Esophagus muscularis mucosa (tissue), 4 donors: ENCODE measurements at regions not wholly inside any gene's neighbourhood (a gene's known extent, or its start where the extent isn't known, plus 50 kb on each side); places are given as distances from the start of the nearest gene placed in this dataset.

Experiments
- DNase-seq: peaks from one replicate; pipeline ENCODE4 v3.0.0-alpha.2; 2017; ENCODE audit errors: extremely low spot score
- H3K27ac ChIP-seq, 4 donors: fragments of 200-600 bp; sonication (generic); replicated peaks in 1 of 4; 1 replicate in 3 of 4; 2 replicates in 1 of 4; pipeline ENCODE4 v1.5.1; 2016 to 2019; ENCODE audit warnings: mild to moderate bottlenecking in 1 of 4
- H3K27me3 ChIP-seq, 4 donors: fragments of 200-600 bp; sonication (generic); one replicate each; pipeline versions ENCODE4 v1.5.1 to v1.6.0; 2016 to 2019
- H3K36me3 ChIP-seq, 4 donors: fragments of 200-600 bp; sonication (generic); one replicate each; pipeline ENCODE4 v1.5.1; 2016 to 2019
- H3K4me1 ChIP-seq, 4 donors: fragments of 200-600 bp; sonication (generic); one replicate each; pipeline ENCODE4 v1.5.1; 2016 to 2019
- H3K4me3 ChIP-seq, 4 donors: fragments of 200-600 bp; sonication (generic); 1 replicate in 2 of 4; 2 replicates in 2 of 4; pipeline ENCODE4 v1.5.1; 2016 to 2019; ENCODE audit warnings: mild to moderate bottlenecking in 4 of 4, moderate library complexity in 1 of 4
- H3K9me3 ChIP-seq, 4 donors: fragments of 200-600 bp; sonication (generic); 1 replicate in 3 of 4; 2 replicates in 1 of 4; pipeline ENCODE4 v1.5.1; 2016 to 2019
- CTCF ChIP-seq, 3 experiments: fragments of 200-600 bp in 2 of 3; fragments of 450-650 bp in 1 of 3; sonication (generic) in 2 of 3; IDR thresholded peaks; one replicate each; pipeline ENCODE4 v1.5.1; 2017 to 2019; ENCODE audit warnings: antibody characterized with exemption in 3 of 3, mild to moderate bottlenecking in 2 of 3, moderate library complexity in 1 of 3
- EP300 ChIP-seq: sonication (generic); formaldehyde crosslinking; IDR thresholded peaks from one replicate; pipeline ENCODE4 v1.6.1; 2017; ENCODE audit warnings: antibody characterized with exemption
- POLR2A ChIP-seq: fragments of 450-650 bp; IDR thresholded peaks from one replicate; pipeline ENCODE4 v1.6.1; 2017; ENCODE audit warnings: antibody characterized with exemption, moderate library complexity, mild to moderate bottlenecking, low read depth
- POLR2AphosphoS5 ChIP-seq, 2 donors: sonication (generic); formaldehyde crosslinking; IDR thresholded peaks; one replicate each; pipeline ENCODE4 v1.6.1; 2017; ENCODE audit warnings: antibody characterized with exemption in 2 of 2
- WGBS: methylation state at CpG from one replicate; pipeline ENCODE4 v1.1.5; 2018; 5-methylcytosine and 5-hydroxymethylcytosine counted together
- intact Hi-C: fragments of 100-400 bp; cut with DNase I; formaldehyde crosslinking; loops from one replicate; pipeline ENCODE4 v1.15.1; 2023

DNA sequence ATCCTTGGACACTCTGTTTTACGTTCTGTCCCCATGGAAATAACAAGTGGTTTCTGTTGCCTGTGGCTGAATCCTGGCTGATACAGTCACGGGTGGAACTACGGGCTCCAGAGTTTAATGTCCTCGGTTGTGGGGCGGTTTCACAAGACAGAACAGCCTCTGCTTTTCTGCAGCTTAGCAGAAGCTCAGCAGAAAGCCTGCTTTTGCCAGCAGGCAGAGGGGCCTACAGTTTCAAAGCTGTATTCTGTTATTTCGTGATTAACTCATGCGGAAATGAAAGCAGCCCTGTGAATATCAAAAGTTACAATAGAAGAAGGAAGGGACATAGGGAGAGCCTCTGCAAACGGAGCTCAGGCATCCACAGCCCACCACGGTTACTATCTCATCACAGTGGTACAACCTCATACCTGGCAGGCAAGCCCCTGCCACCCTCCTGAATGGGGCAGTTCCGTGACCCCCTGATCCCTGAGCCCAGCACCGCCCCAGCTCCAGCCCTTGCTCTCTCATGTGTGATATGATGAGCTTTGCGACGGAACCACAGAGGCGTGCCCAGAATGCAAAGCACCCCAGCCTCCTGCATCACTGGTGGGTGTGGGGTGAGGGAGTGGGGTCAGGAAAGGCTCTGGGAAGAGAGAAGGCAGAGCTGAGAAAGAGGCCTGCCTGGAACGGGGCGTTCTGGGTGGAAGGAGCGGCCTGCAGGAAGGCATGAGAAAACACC, 360.6 kb downstream of the BRD1 start:
- intact Hi-C loops: no loop called here
- TF ChIP-seq POLR2AphosphoS5 (IDR thresholded peaks at IDR 0.05) (no peak), CTCF (IDR thresholded peaks at IDR 0.05) (no peak), EP300 (no peak), POLR2A (no peak)
- DNase-seq: no peak
- 76% methylated on average over 13 of the region's 17 CpGs for WGBS
- no peaks in the 10 kb centered on the region for H3K9me3 ChIP-seq
- H3K4me3 ChIP-seq: no peak overlapping the region
- H3K27me3 ChIP-seq: peaks cover 0 to 77% (median 0%) of the 10 kb centered on the region in 4 donors
- no peaks in the 10 kb centered on the region for H3K36me3 ChIP-seq
- no peaks in the 10 kb centered on the region for H3K4me1 ChIP-seq
- H3K27ac ChIP-seq: no peak overlapping the region

GRCh38 chr22:49464037-49464436, 363.6 kb downstream of the BRD1 start:
- Histone ChIP-seq H3K27me3 (peaks cover 0 to 64% (median 0%) of the 10 kb centered on the region in 4 donors), H3K27ac (no peak overlapping the region), H3K9me3 (no peaks in the 10 kb centered on the region), H3K36me3 (no peaks in the 10 kb centered on the region), H3K4me3 (no peak overlapping the region), H3K4me1 (no peaks in the 10 kb centered on the region)
- no peak for TF ChIP-seq POLR2A
- no peak for TF ChIP-seq CTCF (IDR thresholded peaks at IDR 0.05)
- no peak for TF ChIP-seq POLR2AphosphoS5 (IDR thresholded peaks at IDR 0.05)
- no peak for TF ChIP-seq EP300
- intact Hi-C loops: no loop called here
- 88% methylated on average over 6 of the region's 6 CpGs for WGBS
- no peak for DNase-seq

GRCh38 chr22:49462795-49463194, 364.9 kb downstream of the BRD1 start:
- TF ChIP-seq CTCF (IDR thresholded peaks at IDR 0.05): no peak

DNA sequence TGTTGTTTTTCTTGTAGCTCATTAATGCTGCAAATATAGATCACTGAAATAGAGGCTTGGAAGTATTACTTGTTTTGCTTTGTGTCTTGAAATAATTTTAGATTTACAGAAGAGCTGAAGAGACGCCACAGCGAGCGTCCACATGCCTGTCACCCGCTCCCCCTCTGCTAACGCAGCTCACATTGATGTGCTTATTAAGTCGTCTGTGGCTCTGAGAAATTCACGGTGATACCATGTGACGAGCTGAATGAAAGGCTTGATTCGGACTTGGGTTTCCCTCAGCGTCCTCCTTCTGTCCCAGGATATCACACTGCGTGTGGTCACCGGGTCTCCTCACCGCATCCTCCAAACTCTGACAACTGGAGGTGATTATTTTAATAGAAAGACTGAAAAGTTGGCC, 365.4 kb downstream of the BRD1 start:
- TF ChIP-seq EP300 (no peak), POLR2AphosphoS5 (IDR thresholded peaks at IDR 0.05) (no peak), POLR2A (no peak), CTCF (IDR thresholded peaks at IDR 0.05) (no peak)
- H3K27me3 ChIP-seq: peaks cover 0 to 70% (median 2%) of the 10 kb centered on the region in 4 donors
- H3K4me1 ChIP-seq: no peaks in the 10 kb centered on the region
- DNase-seq: no peak
- H3K27ac ChIP-seq: no peak overlapping the region
- WGBS: 81% methylated on average over 13 of the region's 13 CpGs
- no peaks in the 10 kb centered on the region for H3K9me3 ChIP-seq
- intact Hi-C loops: no loop called here
- no peak overlapping the region for H3K4me3 ChIP-seq
- H3K36me3 ChIP-seq: no peaks in the 10 kb centered on the region

More at GRCh38 chr22:49462795-49463194, 364.9 kb downstream of the BRD1 start:
- H3K9me3 ChIP-seq: no peaks in the 10 kb centered on the region
- no peaks in the 10 kb centered on the region for H3K36me3 ChIP-seq
- WGBS: 77% methylated on average over 16 of the region's 20 CpGs
- no peak overlapping the region for H3K27ac ChIP-seq
- H3K4me1 ChIP-seq: no peaks in the 10 kb centered on the region
- H3K4me3 ChIP-seq: no peak overlapping the region
- H3K27me3 ChIP-seq: peaks cover 0 to 71% (median under 1%) of the 10 kb centered on the region in 4 donors
- intact Hi-C loops: no loop called here
- DNase-seq: no peak

- Histone ChIP-seq H3K9me3 (no peaks in the 10 kb centered on the region), H3K4me3 (no peak overlapping the region), H3K27me3 (peaks cover 0 to 68% (median 2%) of the 10 kb centered on the region in 4 donors), H3K4me1 (no peaks in the 10 kb centered on the region), H3K27ac (no peak overlapping the region), H3K36me3 (no peaks in the 10 kb centered on the region)
- intact Hi-C loops: no loop called here
- TF ChIP-seq POLR2A (no peak), POLR2AphosphoS5 (IDR thresholded peaks at IDR 0.05) (no peak), EP300 (no peak), CTCF (IDR thresholded peaks at IDR 0.05) (no peak)
- 95% methylated on average over 18 of the region's 19 CpGs for WGBS
- no peak for DNase-seq
Measured at GRCh38 chr22:49461674-49462073, 366.0 kb downstream of the BRD1 start.
